Small intestine (tissue), 7 donors: ENCODE measurements at regions not wholly inside any gene's neighbourhood (a gene's known extent, or its start where the extent isn't known, plus 50 kb on each side); places are given as distances from the start of the nearest gene placed in this dataset.

ENCODE experiments used
- DNase-seq, 2 donors: peaks; one replicate each; pipeline versions ENCODE4 v3.0.0 to v3.0.0-alpha.2; 2013
- FAIRE-seq: peaks from 2 replicates; lab custom pipeline; 2012; peaks lifted over from hg19 to GRCh38; lab: Jason Lieb, UNC
- H3K27ac ChIP-seq, 3 donors: one replicate each; pipeline ENCODE4 v1.5.1; 2013; ENCODE audit warnings: low read length in 2 of 3, mild to moderate bottlenecking in 2 of 3, control low read depth in 1 of 3, inconsistent platforms in 1 of 3, low read depth in 1 of 3, moderate library complexity in 1 of 3
- H3K27me3 ChIP-seq, 3 donors: one replicate each; pipeline ENCODE4 v1.6.1; 2013; ENCODE audit warnings: low read length in 3 of 3, inconsistent platforms in 1 of 3; ENCODE audit not compliant: control insufficient read depth in 3 of 3, insufficient read depth in 3 of 3
- H3K36me3 ChIP-seq, 3 donors: one replicate each; pipeline ENCODE4 v1.6.1; 2013; ENCODE audit warnings: low read length in 3 of 3, inconsistent platforms in 1 of 3, low read depth in 1 of 3, mild to moderate bottlenecking in 1 of 3, moderate library complexity in 1 of 3; ENCODE audit not compliant: control insufficient read depth in 3 of 3, insufficient read depth in 2 of 3
- H3K4me1 ChIP-seq, 3 donors: one replicate each; pipeline ENCODE4 v1.6.1; 2013; ENCODE audit warnings: low read length in 2 of 3, inconsistent platforms in 1 of 3, low read depth in 1 of 3, mild to moderate bottlenecking in 1 of 3, moderate library complexity in 1 of 3; ENCODE audit not compliant: control insufficient read depth in 3 of 3, insufficient read depth in 2 of 3
- H3K4me3 ChIP-seq, 3 donors: one replicate each; pipeline ENCODE4 v1.5.1; 2013; ENCODE audit warnings: low read length in 3 of 3, control low read depth in 1 of 3, inconsistent platforms in 1 of 3, low read depth in 1 of 3, mild to moderate bottlenecking in 1 of 3, moderate library complexity in 1 of 3
- H3K9me3 ChIP-seq, 2 donors: one replicate each; pipeline ENCODE4 v1.6.1; 2013; ENCODE audit warnings: low read depth in 1 of 2, low read length in 1 of 2; ENCODE audit not compliant: control insufficient read depth in 2 of 2, insufficient read depth in 1 of 2
- WGBS, 3 donors: extraction: QIAGEN DNeasy Blood & Tissue Kit; methylation state at CpG; one replicate each; pipeline ENCODE4 v1.1.7; 2013; 5-methylcytosine and 5-hydroxymethylcytosine counted together
- donor health status: healthy with polysubstance abuse.
- donor health status: control.
- donor health status: control.
- donor health status: Bipolar disorder and iron deficiency.
- donor health status: healthy.

GRCh38 chr4:108385076-108385475, 216.3 kb upstream of the LEF1 start:
- no peak overlapping the region for H3K27ac ChIP-seq
- peaks cover 0 to 7% of the 10 kb centered on the region in 2 donors for H3K9me3 ChIP-seq
- no peaks in the 10 kb centered on the region for H3K36me3 ChIP-seq
- no peak overlapping the region for H3K4me3 ChIP-seq
- 87 to 100% (median 87%) methylated on average over 2 of the region's 2 CpGs for WGBS, 3 donors
- no peak for FAIRE-seq
- peaks cover 0 to 2% (median 0%) of the 10 kb centered on the region in 3 donors for H3K27me3 ChIP-seq
- DNase-seq, result no peak
- no peaks in the 10 kb centered on the region for H3K4me1 ChIP-seq

DNA sequence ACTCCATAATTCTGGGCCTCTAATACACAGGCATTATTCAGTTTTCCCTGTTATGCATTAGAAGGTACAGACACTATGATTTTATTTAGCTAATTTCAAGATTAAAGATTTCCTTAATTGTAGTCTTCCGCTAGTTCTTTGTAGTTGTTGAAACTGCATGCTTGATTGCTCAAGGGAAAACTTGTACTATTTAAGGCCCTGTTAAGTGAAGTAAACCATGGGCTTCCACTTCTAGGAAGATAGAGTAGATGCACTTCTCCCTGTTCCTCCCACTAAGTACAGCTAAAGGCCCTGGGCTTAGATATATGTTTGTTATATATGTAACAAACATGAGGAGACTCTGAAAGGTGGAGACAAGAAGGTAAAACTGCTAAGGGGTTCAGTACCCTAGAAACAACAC, 215.8 kb upstream of the LEF1 start:
- FAIRE-seq (no peak), DNase-seq (no peak)
- H3K4me3 ChIP-seq, result no peak overlapping the region
- no peaks in the 10 kb centered on the region for H3K4me1 ChIP-seq
- H3K9me3 ChIP-seq, result peaks cover 0 to 12% of the 10 kb centered on the region in 2 donors
- WGBS, 3 donors, result 82 to 92% (median 89%) methylated on average over 1 of the region's 1 CpG
- H3K36me3 ChIP-seq, result no peaks in the 10 kb centered on the region
- H3K27ac ChIP-seq, result no peak overlapping the region
- H3K27me3 ChIP-seq, result peaks cover 0 to 2% (median 0%) of the 10 kb centered on the region in 3 donors

GRCh38 chr4:108383157-108383556, 214.4 kb upstream of the LEF1 start:
- WGBS, 3 donors, result 84 to 93% (median 92%) methylated on average over 4 of the region's 4 CpGs
- H3K4me3 ChIP-seq, result no peak overlapping the region
- FAIRE-seq, result no peak

DNA sequence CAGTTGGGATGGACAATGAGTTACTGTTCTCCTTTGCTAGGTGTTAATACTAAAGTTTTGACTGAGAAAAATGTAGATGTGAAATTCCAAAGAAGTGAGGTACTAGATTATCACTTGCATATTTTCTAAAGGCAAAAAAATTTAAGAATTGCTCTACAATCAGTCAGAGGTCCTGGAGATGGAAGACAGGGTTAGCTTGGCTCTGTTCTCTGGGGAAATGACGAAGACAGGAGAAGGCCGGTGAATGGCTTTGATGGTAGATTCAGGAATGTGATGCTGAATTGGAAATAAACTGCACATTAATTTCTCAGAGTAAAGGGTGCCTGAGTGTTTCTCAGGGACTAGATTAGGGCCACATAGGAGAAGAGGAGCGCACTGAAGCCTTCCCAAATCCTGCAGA, 214.0 kb upstream of the LEF1 start:
- Histone ChIP-seq H3K4me1 (no peaks in the 10 kb centered on the region), H3K27ac (no peak overlapping the region), H3K9me3 (peaks cover 0 to 13% of the 10 kb centered on the region in 2 donors), H3K36me3 (no peaks in the 10 kb centered on the region), H3K4me3 (no peak overlapping the region), H3K27me3 (peaks cover 0 to 2% (median 0%) of the 10 kb centered on the region in 3 donors)
- FAIRE-seq (no peak), DNase-seq (no peak)
- WGBS, 3 donors, result 93 to 95% (median 95%) methylated on average over 3 of the region's 3 CpGs

More at GRCh38 chr4:108383157-108383556, 214.4 kb upstream of the LEF1 start:
- Histone ChIP-seq H3K27me3 (peaks cover 0 to 2% (median 0%) of the 10 kb centered on the region in 3 donors), H3K9me3 (peaks cover 0 to 13% of the 10 kb centered on the region in 2 donors), H3K4me1 (no peaks in the 10 kb centered on the region), H3K27ac (no peak overlapping the region), H3K36me3 (no peaks in the 10 kb centered on the region)
- no peak for DNase-seq

DNA sequence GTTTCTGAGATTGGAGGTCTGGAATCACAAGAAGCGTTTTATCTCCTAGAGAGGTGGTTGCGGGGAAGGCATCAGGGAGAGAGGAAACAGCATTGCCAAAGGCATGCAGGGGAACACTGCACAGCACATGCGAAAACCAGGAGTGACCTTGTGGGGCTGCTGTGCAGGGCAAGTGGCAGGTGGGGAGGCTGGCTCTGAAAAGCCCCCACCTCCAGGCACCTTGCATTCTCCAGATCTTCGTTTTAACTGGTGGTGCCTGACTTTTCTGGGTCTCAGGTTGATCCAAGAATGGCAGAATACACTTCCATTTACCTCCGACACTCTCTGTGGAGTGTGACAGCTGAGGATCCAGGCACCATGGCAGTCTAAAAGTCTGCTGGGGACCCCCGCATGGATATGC, 209.4 kb upstream of the LEF1 start:
- 74 to 86% (median 82%) methylated on average over 6 of the region's 6 CpGs for WGBS, 3 donors
- FAIRE-seq (no peak), DNase-seq (no peak)
- Histone ChIP-seq H3K9me3 (peaks cover 0 to 13% of the 10 kb centered on the region in 2 donors), H3K4me3 (no peak overlapping the region), H3K27me3 (peaks cover 0 to 2% (median 0%) of the 10 kb centered on the region in 3 donors), H3K36me3 (no peaks in the 10 kb centered on the region), H3K27ac (no peak overlapping the region), H3K4me1 (no peaks in the 10 kb centered on the region)

DNA sequence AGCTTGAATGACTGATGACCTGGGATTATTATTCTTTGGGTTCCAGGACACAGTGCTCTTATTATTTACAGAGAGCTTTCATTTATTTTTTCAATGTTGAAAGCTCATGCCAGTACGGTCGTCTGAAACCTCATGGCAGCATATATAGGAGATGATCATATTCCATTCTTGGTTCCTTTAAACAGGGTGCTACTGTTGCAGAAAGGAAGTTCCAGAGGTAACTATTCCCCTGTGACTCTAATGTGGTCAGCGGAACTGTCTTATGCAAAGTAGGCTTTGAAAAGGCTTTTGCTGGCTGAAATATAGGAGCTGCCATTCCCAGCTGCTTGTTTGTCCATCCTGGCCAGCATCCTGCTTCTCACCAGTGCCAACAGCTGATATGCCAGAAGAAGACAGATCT, 208.3 kb upstream of the LEF1 start:
- DNase-seq, result no peak
- no peaks in the 10 kb centered on the region for H3K36me3 ChIP-seq
- no peak overlapping the region for H3K4me3 ChIP-seq
- no peak for FAIRE-seq
- no peaks in the 10 kb centered on the region for H3K4me1 ChIP-seq
- WGBS, 3 donors, result 79 to 88% (median 87%) methylated on average over 3 of the region's 3 CpGs
- H3K27ac ChIP-seq, result no peak overlapping the region
- H3K27me3 ChIP-seq, result peaks cover 0 to 2% (median 0%) of the 10 kb centered on the region in 3 donors
- peaks cover 0 to 13% of the 10 kb centered on the region in 2 donors for H3K9me3 ChIP-seq

- no peaks in the 10 kb centered on the region for H3K36me3 ChIP-seq
- peaks cover 0 to 10% of the 10 kb centered on the region in 2 donors for H3K9me3 ChIP-seq
- no peak overlapping the region for H3K27ac ChIP-seq
- no peak overlapping the region for H3K4me3 ChIP-seq
- no peaks in the 10 kb centered on the region for H3K4me1 ChIP-seq
- WGBS, 3 donors, result 76 to 84% (median 83%) methylated on average over 3 of the region's 3 CpGs
- no peak for FAIRE-seq
- no peaks in the 10 kb centered on the region for H3K27me3 ChIP-seq
- no peak for DNase-seq
These were observed 206.7 kb upstream of the LEF1 start for GRCh38 chr4:108375434-108375833.

DNA sequence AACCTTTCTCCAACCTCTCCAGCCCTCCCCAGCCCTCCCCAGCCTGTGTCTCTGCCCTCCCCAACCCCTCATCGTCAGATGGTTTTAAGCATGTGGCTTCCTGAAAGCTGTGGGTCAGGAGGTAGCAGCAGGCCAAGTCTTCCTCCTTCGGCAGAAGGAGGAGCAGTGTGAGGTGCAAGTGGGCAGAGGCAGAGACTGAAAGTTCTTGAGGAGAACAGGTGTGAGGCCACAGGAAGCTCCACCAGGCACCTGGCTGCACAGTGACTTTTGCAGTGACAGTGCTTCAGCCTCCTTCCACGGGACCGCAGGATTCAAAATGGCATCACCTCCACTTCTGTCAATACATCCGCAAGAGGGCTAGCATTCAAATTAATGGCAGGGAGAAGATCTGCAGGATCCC, 203.9 kb upstream of the LEF1 start:
- no peak overlapping the region for H3K4me3 ChIP-seq
- H3K27ac ChIP-seq, result no peak overlapping the region
- H3K27me3 ChIP-seq, result no peaks in the 10 kb centered on the region
- no peaks in the 10 kb centered on the region for H3K9me3 ChIP-seq
- H3K4me1 ChIP-seq, result no peaks in the 10 kb centered on the region
- no peak for DNase-seq
- FAIRE-seq, result no peak
- no peaks in the 10 kb centered on the region for H3K36me3 ChIP-seq
- WGBS, 3 donors, result 70 to 86% (median 74%) methylated on average over 5 of the region's 5 CpGs

DNA sequence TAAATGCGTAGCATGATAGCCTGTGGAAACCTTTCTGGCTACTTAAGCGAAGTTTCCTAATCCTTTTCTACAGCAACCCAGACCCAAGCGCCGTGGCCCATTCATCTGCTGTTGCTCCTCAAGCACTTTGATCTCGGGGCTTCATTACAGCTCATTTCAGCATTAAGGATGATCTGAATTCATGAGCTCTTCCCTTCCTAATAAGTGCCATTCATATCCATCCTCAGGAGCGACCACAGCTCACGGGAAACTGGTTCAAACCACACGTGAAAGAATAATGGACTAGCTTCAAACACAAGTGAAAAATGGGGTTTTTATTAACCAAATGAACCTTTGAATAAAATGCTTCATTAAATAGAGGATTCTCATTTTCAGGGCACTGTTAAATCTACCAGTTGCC, 202.6 kb upstream of the LEF1 start:
- no peaks in the 10 kb centered on the region for H3K9me3 ChIP-seq
- no peaks in the 10 kb centered on the region for H3K27me3 ChIP-seq
- H3K27ac ChIP-seq, result no peak overlapping the region
- no peak for DNase-seq
- H3K36me3 ChIP-seq, result no peaks in the 10 kb centered on the region
- no peaks in the 10 kb centered on the region for H3K4me1 ChIP-seq
- 83 to 86% (median 85%) methylated on average over 8 of the region's 8 CpGs for WGBS, 3 donors
- H3K4me3 ChIP-seq, result no peak overlapping the region
- FAIRE-seq, result no peak
